ENCODE measurements at regions not wholly inside any gene's neighbourhood (a gene's known extent, or its start where the extent isn't known, plus 50 kb on each side); places are given as distances from the start of the nearest gene placed in this dataset.
"Not testable (repeated sequence)": the region's sequence is repeated elsewhere in the genome, so short reads cannot be mapped to it uniquely, and the experiment has no call there.

DNA sequence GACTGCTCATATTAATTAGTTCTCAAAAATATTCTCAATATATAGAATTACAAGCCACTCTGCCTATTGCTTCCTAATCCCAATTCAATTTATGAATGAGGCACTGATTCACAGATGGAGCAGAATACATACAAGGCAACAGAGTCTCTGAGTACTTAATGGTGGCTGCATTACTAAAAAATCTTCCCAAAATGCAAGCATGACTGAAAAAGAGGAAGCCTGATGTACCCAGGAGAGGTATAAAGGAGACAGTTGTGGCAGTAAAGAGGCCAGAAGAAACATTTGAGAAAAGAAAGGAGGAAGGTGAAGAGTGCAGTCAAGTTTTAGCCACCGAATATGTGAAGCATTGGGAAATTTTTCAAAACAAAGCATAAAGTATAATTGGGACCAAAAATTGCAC is 163.2 kb upstream of the INTU start:
- no peaks in the 10 kb centered on the region for H3K36me3 ChIP-seq (ENCODE audit: control insufficient read depth in 4 of 4, insufficient read depth in 4 of 4, low read length in 4 of 4)
- peaks cover 0 to 4% (median 0%) of the 10 kb centered on the region in 4 donors for H3K9me3 ChIP-seq (ENCODE audit: control insufficient read depth in 4 of 4, insufficient read depth in 3 of 4, low read length in 3 of 4)
- no peak overlapping the region for H3K27ac ChIP-seq (ENCODE audit: low read depth in 1 of 2, low read length in 1 of 2)
- no peaks in the 10 kb centered on the region for H3K4me1 ChIP-seq (ENCODE audit: control insufficient read depth in 5 of 5, insufficient read depth in 5 of 5, low read length in 5 of 5)
- TF ChIP-seq, protein P1, sequence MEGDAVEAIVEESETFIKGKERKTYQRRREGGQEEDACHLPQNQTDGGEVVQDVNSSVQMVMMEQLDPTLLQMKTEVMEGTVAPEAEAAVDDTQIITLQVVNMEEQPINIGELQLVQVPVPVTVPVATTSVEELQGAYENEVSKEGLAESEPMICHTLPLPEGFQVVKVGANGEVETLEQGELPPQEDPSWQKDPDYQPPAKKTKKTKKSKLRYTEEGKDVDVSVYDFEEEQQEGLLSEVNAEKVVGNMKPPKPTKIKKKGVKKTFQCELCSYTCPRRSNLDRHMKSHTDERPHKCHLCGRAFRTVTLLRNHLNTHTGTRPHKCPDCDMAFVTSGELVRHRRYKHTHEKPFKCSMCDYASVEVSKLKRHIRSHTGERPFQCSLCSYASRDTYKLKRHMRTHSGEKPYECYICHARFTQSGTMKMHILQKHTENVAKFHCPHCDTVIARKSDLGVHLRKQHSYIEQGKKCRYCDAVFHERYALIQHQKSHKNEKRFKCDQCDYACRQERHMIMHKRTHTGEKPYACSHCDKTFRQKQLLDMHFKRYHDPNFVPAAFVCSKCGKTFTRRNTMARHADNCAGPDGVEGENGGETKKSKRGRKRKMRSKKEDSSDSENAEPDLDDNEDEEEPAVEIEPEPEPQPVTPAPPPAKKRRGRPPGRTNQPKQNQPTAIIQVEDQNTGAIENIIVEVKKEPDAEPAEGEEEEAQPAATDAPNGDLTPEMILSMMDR (IDR thresholded peaks at IDR 0.05; ENCODE audit: control extremely low read depth, extremely low read depth), result no peak
- H3K4me3 ChIP-seq, result no peak overlapping the region
- no peaks in the 10 kb centered on the region for H3K27me3 ChIP-seq (ENCODE audit: control insufficient read depth in 3 of 3, insufficient read depth in 3 of 3, low read length in 2 of 3)
- ATAC-seq (ENCODE audit: insufficient read depth, low FRiP score) (no peak), DNase-seq (no peak)
- WGBS, 2 donors, result 72 to 74% methylated on average over 1 of the region's 1 CpG
- H3K9ac ChIP-seq (ENCODE audit: insufficient read depth in 1 of 2, low read length in 2 of 2), result no peak overlapping the region

- H3K9ac ChIP-seq (ENCODE audit: insufficient read depth in 1 of 2, low read length in 2 of 2), result no peak overlapping the region
- no peak overlapping the region for H3K4me3 ChIP-seq
- H3K27ac ChIP-seq (ENCODE audit: low read depth in 1 of 2, low read length in 1 of 2), result no peak overlapping the region
- H3K4me1 ChIP-seq (ENCODE audit: control insufficient read depth in 5 of 5, insufficient read depth in 5 of 5, low read length in 5 of 5), result no peaks in the 10 kb centered on the region
- H3K27me3 ChIP-seq (ENCODE audit: control insufficient read depth in 3 of 3, insufficient read depth in 3 of 3, low read length in 2 of 3), result no peaks in the 10 kb centered on the region
- DNase-seq (no peak), ATAC-seq (ENCODE audit: insufficient read depth, low FRiP score) (no peak)
- TF ChIP-seq, protein P1 (IDR thresholded peaks at IDR 0.05; ENCODE audit: control extremely low read depth, extremely low read depth), result no peak
- 95 to 96% methylated on average over 31 of the region's 31 CpGs for WGBS, 2 donors
- no peaks in the 10 kb centered on the region for H3K36me3 ChIP-seq (ENCODE audit: control insufficient read depth in 4 of 4, insufficient read depth in 4 of 4, low read length in 4 of 4)
- H3K9me3 ChIP-seq (ENCODE audit: control insufficient read depth in 4 of 4, insufficient read depth in 3 of 4, low read length in 3 of 4), result peaks cover 0 to 4% (median 0%) of the 10 kb centered on the region in 4 donors
Measured at GRCh38 chr4:127469959-127470809, 162.6 kb upstream of the INTU start.

DNA sequence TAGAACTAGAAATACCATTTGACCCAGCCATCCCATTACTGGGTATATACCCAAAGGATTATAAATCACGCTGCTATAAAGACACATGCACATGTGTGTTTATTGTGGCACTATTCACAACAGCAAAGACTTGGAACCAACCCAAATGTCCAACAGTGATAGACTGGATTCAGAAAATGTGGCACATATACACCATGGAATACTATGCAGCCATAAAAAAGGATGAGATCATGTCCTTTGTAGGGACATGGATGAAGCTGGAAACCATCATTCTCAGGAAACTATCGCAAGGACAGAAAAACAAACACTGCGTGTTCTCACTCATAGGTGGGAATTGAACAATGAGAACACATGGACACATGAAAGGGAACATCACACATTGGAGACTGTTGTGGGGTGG is 154.5 kb upstream of the INTU start:
- not testable (repeated sequence) for H3K27ac ChIP-seq (ENCODE audit: low read depth in 1 of 2, low read length in 1 of 2); H3K36me3 ChIP-seq (ENCODE audit: control insufficient read depth in 4 of 4, insufficient read depth in 4 of 4, low read length in 4 of 4); ATAC-seq (ENCODE audit: insufficient read depth, low FRiP score); H3K9me3 ChIP-seq (ENCODE audit: control insufficient read depth in 4 of 4, insufficient read depth in 3 of 4, low read length in 3 of 4); H3K9ac ChIP-seq (ENCODE audit: insufficient read depth in 1 of 2, low read length in 2 of 2); H3K27me3 ChIP-seq (ENCODE audit: control insufficient read depth in 3 of 3, insufficient read depth in 3 of 3, low read length in 2 of 3); H3K4me3 ChIP-seq; DNase-seq; H3K4me1 ChIP-seq (ENCODE audit: control insufficient read depth in 5 of 5, insufficient read depth in 5 of 5, low read length in 5 of 5)
- WGBS, 2 donors, result 92 to 98% methylated on average over 3 of the region's 3 CpGs

DNA sequence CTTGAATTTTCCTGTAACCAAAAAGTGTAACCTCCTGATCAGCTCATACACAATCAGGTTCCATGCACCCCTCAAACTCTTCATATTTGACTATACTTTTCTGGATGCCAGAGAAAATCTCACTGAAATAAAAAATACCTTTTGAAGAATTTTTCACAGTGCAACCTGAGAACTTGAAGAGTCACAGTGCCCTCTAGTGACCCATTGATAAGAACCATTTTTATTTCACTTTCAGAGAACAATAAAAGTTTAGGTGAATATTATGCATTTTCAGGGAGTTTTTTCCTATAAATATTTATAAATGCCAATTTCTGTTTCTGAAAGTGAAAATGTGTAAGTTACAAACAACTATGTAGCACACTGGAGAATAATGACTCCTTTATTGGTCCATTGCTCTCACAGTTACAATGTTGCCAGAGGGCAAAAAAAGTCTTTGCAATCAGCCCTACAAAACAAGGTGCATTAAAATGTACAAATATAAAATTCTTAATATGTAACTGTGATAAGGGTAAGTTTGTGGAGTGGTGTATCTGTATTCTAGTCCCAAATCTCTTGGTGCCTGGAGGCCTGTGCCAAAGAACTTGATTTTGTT is 153.6 kb upstream of the INTU start:
- H3K27ac ChIP-seq (ENCODE audit: low read depth in 1 of 2, low read length in 1 of 2), result no peak overlapping the region
- peak; percentile 16 to 89 (median 83) for DNase-seq

More for the DNA sequence above, 153.6 kb upstream of the INTU start:
- TF ChIP-seq, protein P1 (IDR thresholded peaks at IDR 0.05; ENCODE audit: control extremely low read depth, extremely low read depth), result no peak
- peaks cover 0 to 4% (median 0%) of the 10 kb centered on the region in 5 donors for H3K4me1 ChIP-seq (ENCODE audit: control insufficient read depth in 5 of 5, insufficient read depth in 5 of 5, low read length in 5 of 5)
- H3K27me3 ChIP-seq (ENCODE audit: control insufficient read depth in 3 of 3, insufficient read depth in 3 of 3, low read length in 2 of 3), result no peaks in the 10 kb centered on the region
- H3K4me3 ChIP-seq, result no peak overlapping the region
- H3K9ac ChIP-seq (ENCODE audit: insufficient read depth in 1 of 2, low read length in 2 of 2), result no peak overlapping the region
- peak; percentile 53 for ATAC-seq (ENCODE audit: insufficient read depth, low FRiP score)
- H3K36me3 ChIP-seq (ENCODE audit: control insufficient read depth in 4 of 4, insufficient read depth in 4 of 4, low read length in 4 of 4), result no peaks in the 10 kb centered on the region
- no peaks in the 10 kb centered on the region for H3K9me3 ChIP-seq (ENCODE audit: control insufficient read depth in 4 of 4, insufficient read depth in 3 of 4, low read length in 3 of 4)

Measured in lung (tissue), 11 donors.